Stimulated activated naive B cell treated with anti-CD40 and anti-IgM and Interleukin-4, amounts not matched to agents 10 μg/mL and 1 μg/mL and 100 μg/mL, for 72 hours (primary cell): ENCODE measurements at regions not wholly inside any gene's neighbourhood (a gene's known extent, or its start where the extent isn't known, plus 50 kb on each side); places are given as distances from the start of the nearest gene placed in this dataset.
A peak's percentile ranks its signal among the peaks of the same experiment; 100 is the strongest.

Experiments
- ATAC-seq, 2 donors: fragments of 150-1000 bp; cut with Tn5 transposase; replicated peaks; 2 replicates each; pipeline ENCODE4 v1.10.0; 2021; ENCODE audit warnings: moderate library complexity in 1 of 2
- DNase-seq: peaks from one replicate; pipeline ENCODE4 v3.0.0; 2021
- H3K27ac Mint-ChIP-seq: one replicate; pipeline ENCODE4 v1.8.0; 2022; ENCODE audit warnings: mild to moderate bottlenecking, mixed read lengths
- H3K27me3 Mint-ChIP-seq, 2 donors: one replicate each; pipeline ENCODE4 v1.8.0; 2022; ENCODE audit warnings: mixed read lengths in 2 of 2
- H3K36me3 Mint-ChIP-seq, 2 donors: one replicate each; pipeline ENCODE4 v1.8.0; 2022; ENCODE audit warnings: mixed read lengths in 2 of 2, mild to moderate bottlenecking in 1 of 2
- H3K4me1 Mint-ChIP-seq, 2 donors: one replicate each; pipeline ENCODE4 v1.8.0; 2022; ENCODE audit warnings: mixed read lengths in 2 of 2, mild to moderate bottlenecking in 1 of 2
- H3K4me3 Mint-ChIP-seq, 2 donors: one replicate each; pipeline ENCODE4 v1.8.0; 2022; ENCODE audit warnings: mild to moderate bottlenecking in 2 of 2, mixed read lengths in 2 of 2, moderate library complexity in 1 of 2
- H3K9me3 Mint-ChIP-seq, 2 donors: one replicate each; pipeline ENCODE4 v1.8.0; 2022; ENCODE audit warnings: mixed read lengths in 2 of 2, mild to moderate bottlenecking in 1 of 2

DNA sequence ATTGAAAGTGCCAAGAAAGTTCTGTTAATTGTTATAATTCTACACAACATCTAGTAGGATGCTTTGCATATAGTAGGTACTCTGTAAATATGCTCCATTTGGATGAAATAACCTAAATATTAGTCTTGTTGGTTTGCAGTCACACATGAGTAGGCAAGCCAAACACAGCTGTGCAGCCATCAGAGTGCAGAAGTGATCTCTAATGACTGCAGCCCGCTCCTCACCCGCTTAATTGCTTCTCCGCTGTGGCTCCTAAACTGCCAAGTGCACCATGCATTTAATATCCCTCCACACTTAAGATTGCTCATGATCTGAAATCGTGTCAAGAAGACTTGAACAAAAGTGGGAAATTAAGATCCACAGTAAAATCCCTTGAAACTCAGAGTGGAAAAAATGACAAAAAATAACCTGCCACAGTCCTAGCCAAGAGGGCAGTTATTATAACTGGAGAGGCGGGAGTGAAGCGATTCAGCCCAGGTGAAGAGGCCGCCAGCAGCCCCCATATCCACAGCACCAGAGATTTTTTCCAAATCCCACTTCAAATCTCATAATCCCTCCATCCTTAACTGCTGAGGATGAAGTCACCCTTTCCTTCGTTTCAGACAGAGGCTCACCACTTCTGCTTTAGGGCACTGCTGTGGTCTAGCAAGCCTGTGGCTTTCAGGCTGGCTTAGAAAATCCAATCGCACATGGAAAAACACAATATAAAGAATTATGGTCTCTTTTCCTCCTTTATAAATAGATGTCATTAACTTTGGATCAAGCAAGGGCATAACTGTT is 69.5 kb downstream of the TMEM30B start:
- DNase-seq = no peak
- Mint-ChIP-seq H3K4me3 (no peak overlapping the region), H3K9me3 (no peaks in the 10 kb centered on the region), H3K27ac (no peak overlapping the region), H3K36me3 (no peaks in the 10 kb centered on the region), H3K4me1 (no peaks in the 10 kb centered on the region), H3K27me3 (peaks cover 0 to 11% of the 10 kb centered on the region in 2 donors)
- ATAC-seq = no peak

DNA sequence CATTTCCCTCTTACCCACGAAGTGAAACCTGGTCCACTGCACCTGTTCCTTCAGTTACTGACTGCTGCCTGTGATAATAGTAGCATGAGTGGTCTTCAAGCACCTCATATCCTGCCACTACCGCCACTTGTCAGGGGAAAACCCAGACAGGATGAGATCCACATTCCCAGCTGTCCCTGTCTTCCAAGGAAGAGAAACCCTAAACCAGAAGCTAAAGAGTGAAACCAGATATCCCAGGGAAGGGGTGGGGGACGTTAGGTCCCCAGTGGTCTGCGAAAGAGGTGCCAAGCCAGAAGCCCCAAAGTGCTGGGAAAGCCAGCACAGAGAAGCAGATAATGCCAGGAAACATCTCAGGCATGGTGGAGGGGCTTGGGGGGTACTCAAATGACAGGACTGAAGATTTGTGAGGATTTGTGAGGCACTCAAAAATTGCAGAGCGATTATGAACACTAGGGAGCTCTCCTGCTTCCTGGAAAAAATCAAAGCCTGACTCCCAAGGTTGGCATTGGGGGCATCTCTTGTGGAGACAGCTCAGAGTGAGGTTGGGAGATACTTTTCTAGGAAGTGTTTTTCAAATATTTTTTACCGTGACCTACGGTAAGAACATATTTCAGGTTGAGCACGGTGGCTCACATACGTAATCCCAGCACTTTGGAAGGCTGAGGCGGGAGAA is 77.9 kb downstream of the TMEM30B start:
- no peak overlapping the region for H3K27ac Mint-ChIP-seq
- H3K36me3 Mint-ChIP-seq = no peaks in the 10 kb centered on the region
- no peak for DNase-seq
- no peak for ATAC-seq
- H3K27me3 Mint-ChIP-seq = peaks cover 20 to 30% of the 10 kb centered on the region in 2 donors
- H3K9me3 Mint-ChIP-seq = no peaks in the 10 kb centered on the region
- no peak overlapping the region for H3K4me3 Mint-ChIP-seq
- H3K4me1 Mint-ChIP-seq = peaks cover 0 to 3% of the 10 kb centered on the region in 2 donors

DNA sequence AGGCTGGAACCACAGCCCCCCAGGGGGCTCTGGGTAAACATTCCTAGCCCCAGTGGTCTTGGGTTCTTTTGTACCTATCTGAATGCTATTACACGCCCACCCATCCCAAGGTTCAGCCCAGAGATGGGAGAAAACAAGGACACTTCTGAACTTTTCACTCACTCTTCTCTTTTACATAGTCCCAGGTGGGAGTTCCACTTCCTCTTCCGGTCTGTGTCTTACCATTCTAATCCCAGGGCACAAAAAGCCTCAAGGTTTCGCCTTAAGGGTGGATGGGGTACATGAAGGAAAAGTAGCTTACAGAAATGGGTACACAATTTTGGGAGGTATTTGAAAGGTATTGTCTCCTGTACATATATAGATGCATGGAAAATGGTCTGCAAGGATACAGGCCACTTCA is 79.0 kb downstream of the TMEM30B start:
- H3K27me3 Mint-ChIP-seq = peaks cover 25 to 38% of the 10 kb centered on the region in 2 donors
- no peaks in the 10 kb centered on the region for H3K36me3 Mint-ChIP-seq
- DNase-seq = no peak
- no peak for ATAC-seq
- no peaks in the 10 kb centered on the region for H3K9me3 Mint-ChIP-seq
- H3K4me3 Mint-ChIP-seq = no peak overlapping the region
- no peak overlapping the region for H3K27ac Mint-ChIP-seq
- H3K4me1 Mint-ChIP-seq = peaks cover 0 to 3% of the 10 kb centered on the region in 2 donors

DNA sequence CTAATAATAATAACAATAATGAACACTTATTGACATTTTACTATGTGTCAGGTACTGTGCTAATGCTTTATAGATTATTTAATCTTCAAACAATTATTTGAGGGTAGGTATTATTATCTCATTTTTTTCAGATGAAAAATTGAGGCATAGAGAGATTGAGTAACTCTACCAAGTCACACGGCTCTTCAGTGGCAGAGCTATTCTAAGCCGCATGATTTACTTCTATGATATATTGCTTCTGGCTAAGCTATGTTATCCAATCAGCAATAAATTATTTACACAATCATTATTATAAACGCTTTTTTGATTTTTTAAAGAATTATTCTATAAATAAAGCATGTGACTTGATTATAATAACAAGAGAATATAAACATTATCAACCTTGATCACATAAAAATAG is 80.0 kb downstream of the TMEM30B start:
- ATAC-seq (no peak), DNase-seq (no peak)
- H3K4me1 Mint-ChIP-seq = peaks cover 0 to 3% of the 10 kb centered on the region in 2 donors
- no peaks in the 10 kb centered on the region for H3K36me3 Mint-ChIP-seq
- no peak overlapping the region for H3K27ac Mint-ChIP-seq
- no peaks in the 10 kb centered on the region for H3K9me3 Mint-ChIP-seq
- peaks cover 32 to 39% of the 10 kb centered on the region in 2 donors for H3K27me3 Mint-ChIP-seq
- no peak overlapping the region for H3K4me3 Mint-ChIP-seq

DNA sequence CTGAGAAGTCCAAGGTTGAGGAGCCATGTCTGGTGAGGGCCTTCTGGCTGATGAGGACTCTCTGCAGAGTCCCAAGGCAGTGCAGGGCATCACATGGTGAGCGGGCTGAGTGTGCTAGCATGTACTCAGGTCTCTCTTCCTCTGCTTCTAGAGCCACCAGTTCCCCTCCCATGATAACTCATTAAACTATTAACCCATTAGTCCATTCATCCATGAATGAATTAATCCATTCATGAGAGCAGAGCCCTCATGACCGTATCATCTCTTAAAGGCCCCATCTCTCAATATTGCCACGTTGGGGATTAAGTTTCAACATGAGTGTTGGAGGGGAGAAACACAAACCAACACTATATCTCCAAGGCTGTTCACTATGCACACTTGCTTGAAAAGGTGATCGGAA is 83.7 kb downstream of the TMEM30B start:
- H3K4me1 Mint-ChIP-seq = peaks cover 0 to 3% of the 10 kb centered on the region in 2 donors
- H3K4me3 Mint-ChIP-seq = no peak overlapping the region
- peaks cover 4 to 6% of the 10 kb centered on the region in 2 donors for H3K9me3 Mint-ChIP-seq
- no peaks in the 10 kb centered on the region for H3K36me3 Mint-ChIP-seq
- peaks cover 37 to 43% of the 10 kb centered on the region in 2 donors for H3K27me3 Mint-ChIP-seq
- ATAC-seq = no peak
- no peak for DNase-seq
- H3K27ac Mint-ChIP-seq = no peak overlapping the region

DNA sequence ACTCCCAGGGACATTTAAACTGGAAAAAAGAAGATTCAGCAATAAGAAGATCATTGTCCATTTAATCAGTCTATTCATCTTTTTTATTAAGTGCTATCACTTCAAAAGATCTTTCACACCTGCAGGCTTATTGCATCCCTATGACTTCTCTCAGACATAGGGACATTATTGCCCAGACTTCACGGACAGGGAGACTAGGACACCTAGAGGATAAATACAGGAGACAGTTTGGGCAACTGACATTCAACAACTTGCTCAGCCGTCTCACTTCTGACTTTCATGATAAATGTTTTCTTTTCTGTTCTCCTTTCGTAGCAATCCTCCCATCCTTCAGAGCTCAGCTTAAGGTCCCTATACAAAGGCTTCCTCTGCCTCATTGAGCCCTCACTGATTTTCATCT is 84.3 kb downstream of the TMEM30B start:
- Mint-ChIP-seq H3K36me3 (no peaks in the 10 kb centered on the region), H3K9me3 (peaks cover 4 to 6% of the 10 kb centered on the region in 2 donors), H3K27ac (no peak overlapping the region), H3K27me3 (peaks cover 38 to 45% of the 10 kb centered on the region in 2 donors), H3K4me1 (no peaks in the 10 kb centered on the region), H3K4me3 (no peak overlapping the region)
- ATAC-seq (no peak), DNase-seq (no peak)

DNA sequence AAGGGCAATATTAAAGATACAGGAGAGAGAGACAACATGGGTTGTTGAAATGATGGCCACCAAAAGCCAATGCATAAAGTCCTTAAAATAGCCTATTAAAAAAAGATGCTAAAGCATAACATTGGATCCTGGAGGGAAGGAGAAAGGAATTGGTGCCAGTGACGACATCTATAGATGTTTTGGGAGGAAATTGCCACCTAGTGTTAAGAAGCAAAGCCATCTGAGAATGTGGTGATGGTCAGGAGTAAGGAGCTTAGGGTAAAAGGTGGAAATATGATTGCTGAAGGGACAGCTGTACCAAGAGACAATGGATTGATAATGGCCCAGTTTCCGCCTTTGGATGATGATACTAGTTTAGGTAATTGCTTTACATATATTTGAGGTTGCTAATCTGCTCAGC is 85.1 kb downstream of the TMEM30B start:
- ATAC-seq (no peak), DNase-seq (no peak)
- no peaks in the 10 kb centered on the region for H3K4me1 Mint-ChIP-seq
- no peak overlapping the region for H3K4me3 Mint-ChIP-seq
- H3K27me3 Mint-ChIP-seq = peaks cover 46 to 47% of the 10 kb centered on the region in 2 donors
- peaks cover 4 to 6% of the 10 kb centered on the region in 2 donors for H3K9me3 Mint-ChIP-seq
- H3K36me3 Mint-ChIP-seq = no peaks in the 10 kb centered on the region
- H3K27ac Mint-ChIP-seq = no peak overlapping the region

DNA sequence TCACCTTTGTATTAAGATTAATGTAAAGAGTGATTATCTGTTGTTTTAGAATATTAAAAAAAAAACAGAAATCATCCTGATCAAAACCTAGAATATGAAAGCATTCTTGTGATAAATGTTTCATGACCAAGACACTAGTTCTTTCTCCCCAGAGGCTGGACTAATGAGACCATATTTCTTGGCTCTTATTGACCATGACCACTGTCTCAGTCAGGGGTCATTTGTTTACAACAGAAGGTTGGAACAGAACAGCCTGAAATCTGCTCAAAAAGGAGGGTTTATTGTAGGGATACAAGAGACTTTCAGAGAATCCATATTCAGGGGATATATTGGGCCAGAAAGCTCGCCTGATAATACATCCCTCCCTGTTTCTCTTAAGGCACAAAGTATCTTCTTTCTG is 87.7 kb downstream of the TMEM30B start:
- H3K27me3 Mint-ChIP-seq = peaks cover 52 to 62% of the 10 kb centered on the region in 2 donors
- ATAC-seq (no peak), DNase-seq (no peak)
- no peak overlapping the region for H3K4me3 Mint-ChIP-seq
- no peaks in the 10 kb centered on the region for H3K36me3 Mint-ChIP-seq
- no peak overlapping the region for H3K27ac Mint-ChIP-seq
- peaks cover 6 to 9% of the 10 kb centered on the region in 2 donors for H3K4me1 Mint-ChIP-seq
- H3K9me3 Mint-ChIP-seq = peaks cover 4 to 6% of the 10 kb centered on the region in 2 donors

DNA sequence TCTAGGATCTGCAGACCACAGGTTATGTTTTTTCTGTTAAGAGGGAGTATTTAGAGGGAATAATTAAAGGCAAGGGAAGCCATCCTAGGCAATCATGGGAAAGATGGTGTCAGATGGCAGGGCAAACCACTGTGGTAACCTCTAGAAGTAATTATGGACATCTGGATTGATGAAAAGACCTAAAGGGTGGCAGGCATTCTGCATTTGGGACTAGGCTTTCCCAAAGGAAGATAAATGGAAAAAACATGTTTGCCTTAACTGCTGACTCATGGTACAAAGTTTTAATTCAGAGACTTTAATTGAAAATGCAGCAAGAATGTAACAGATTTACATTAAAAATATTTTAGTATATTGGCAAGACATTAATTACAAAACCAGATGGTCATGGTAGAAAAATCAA is 88.1 kb downstream of the TMEM30B start:
- Mint-ChIP-seq H3K27me3 (peaks cover 47 to 60% of the 10 kb centered on the region in 2 donors), H3K4me3 (no peak overlapping the region), H3K4me1 (peaks cover 6 to 9% of the 10 kb centered on the region in 2 donors), H3K36me3 (no peaks in the 10 kb centered on the region), H3K9me3 (peaks cover 4 to 6% of the 10 kb centered on the region in 2 donors), H3K27ac (no peak overlapping the region)
- ATAC-seq = no peak
- no peak for DNase-seq

DNA sequence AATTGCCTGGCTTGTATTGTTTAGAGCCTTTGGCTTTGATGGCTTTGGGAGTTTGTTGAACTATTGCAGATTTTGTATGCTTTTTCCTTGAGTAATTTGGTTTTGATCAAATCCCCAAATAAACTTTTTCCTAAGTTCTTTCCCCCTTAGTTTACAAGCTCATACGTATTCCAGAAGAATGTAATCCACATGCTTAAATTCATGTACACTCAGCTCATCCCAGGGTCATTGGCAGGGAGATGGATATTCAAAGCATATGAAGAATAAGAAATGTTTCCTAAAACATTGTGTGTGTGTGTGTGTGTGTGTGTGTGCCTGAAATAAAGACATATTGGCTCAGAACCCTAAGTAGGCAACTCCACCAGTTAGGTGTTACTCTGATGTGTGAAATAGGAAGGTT is 89.4 kb downstream of the TMEM30B start:
- no peak overlapping the region for H3K4me3 Mint-ChIP-seq
- peaks cover 6 to 9% of the 10 kb centered on the region in 2 donors for H3K4me1 Mint-ChIP-seq
- DNase-seq (no peak), ATAC-seq (no peak)
- peaks cover 41 to 56% of the 10 kb centered on the region in 2 donors for H3K27me3 Mint-ChIP-seq
- H3K27ac Mint-ChIP-seq = no peak overlapping the region
- H3K36me3 Mint-ChIP-seq = no peaks in the 10 kb centered on the region
- peaks cover 4 to 6% of the 10 kb centered on the region in 2 donors for H3K9me3 Mint-ChIP-seq

DNA sequence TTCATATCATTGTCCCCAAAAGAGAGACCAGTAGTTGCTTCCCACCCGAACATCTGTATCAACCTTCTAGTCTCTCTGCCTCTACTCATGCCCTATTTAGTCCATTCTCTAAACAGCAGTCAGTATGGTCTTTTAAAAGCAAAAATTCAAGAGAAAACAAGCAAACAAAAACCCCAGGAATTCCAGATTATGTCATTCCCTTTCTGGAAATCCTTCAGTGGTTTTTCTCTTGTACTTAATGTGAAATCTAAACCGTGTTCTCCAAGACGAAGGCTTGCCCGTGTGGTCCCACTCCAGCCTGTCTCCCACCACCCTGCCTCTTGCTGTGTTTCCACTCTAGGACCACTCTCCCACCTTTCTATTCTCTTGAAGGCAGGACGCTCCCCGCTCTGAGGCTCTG is 90.8 kb downstream of the TMEM30B start:
- H3K9me3 Mint-ChIP-seq = no peaks in the 10 kb centered on the region
- H3K36me3 Mint-ChIP-seq = no peaks in the 10 kb centered on the region
- no peak for ATAC-seq
- no peak overlapping the region for H3K4me3 Mint-ChIP-seq
- no peak overlapping the region for H3K27ac Mint-ChIP-seq
- DNase-seq = no peak
- H3K4me1 Mint-ChIP-seq = peaks cover 6 to 9% of the 10 kb centered on the region in 2 donors
- H3K27me3 Mint-ChIP-seq = peaks cover 39 to 59% of the 10 kb centered on the region in 2 donors

DNA sequence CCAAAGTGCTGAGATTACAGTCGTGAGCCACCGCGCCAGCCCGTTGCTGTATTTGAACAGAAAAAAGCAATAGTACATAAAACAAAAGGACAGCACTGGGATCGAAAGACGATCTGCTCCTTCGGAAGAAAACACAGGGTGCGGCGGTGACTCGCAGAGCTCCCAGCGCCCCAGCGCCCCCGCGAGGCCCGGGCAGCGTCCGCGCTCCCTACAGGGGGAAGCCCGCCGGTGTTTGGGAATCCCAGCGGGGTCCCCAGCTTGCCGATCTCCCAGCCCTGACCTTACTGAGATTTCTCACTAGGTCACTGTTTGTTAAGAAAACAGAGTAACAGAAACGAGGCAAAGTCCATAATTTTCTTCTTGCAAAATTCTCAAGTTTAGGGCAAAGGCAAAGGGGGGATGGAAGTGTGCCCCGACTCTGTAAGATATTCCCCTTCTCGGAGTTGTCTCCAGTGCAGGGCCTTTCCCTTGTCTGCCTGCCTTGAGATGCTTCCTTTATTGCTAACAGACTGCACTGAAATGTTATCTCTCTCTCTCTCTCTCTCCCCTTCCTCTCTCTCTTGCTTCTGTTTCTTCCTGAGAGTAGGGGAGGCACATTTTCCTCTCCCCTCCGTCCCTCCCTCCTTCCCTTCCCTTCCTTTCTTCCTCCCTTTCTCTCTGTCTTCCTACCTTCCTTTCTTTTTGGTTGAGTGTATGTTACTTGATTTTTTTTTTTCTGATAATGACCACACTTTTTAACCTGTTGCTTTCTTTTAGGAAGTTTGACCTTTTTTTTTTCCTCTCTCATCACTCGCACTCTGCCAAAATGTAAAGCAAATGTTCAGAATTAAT is 91.9 kb downstream of the TMEM30B start:
- peaks cover 6 to 9% of the 10 kb centered on the region in 2 donors for H3K4me1 Mint-ChIP-seq
- DNase-seq = peak; percentile 12
- H3K27ac Mint-ChIP-seq = no peak overlapping the region
- peak; percentile 65 to 89 for ATAC-seq
- H3K4me3 Mint-ChIP-seq = peak overlapping the region; percentile 51 to 52
- H3K27me3 Mint-ChIP-seq = peaks cover 41 to 65% of the 10 kb centered on the region in 2 donors
- H3K9me3 Mint-ChIP-seq = no peaks in the 10 kb centered on the region
- no peaks in the 10 kb centered on the region for H3K36me3 Mint-ChIP-seq

DNA sequence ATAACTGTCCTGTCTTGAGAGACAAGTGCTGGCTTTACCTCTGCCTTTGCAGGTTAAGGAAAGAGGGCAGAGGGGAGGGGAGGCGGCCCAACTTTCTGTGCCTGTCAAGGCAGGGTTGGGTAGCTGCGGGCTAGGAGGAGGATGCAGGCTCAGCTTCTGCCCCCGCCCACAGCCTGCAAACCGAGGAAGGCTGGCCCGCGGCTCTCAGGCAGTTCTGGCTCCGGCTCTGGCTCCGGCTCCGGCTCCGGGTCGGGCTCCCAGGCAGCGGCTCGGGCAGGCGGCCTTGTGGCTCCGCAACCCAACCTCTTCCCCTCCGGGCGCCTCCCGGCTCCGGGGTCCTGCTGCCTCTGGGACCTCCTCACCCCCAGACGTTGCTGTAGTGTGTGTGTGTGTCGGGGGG is 92.9 kb downstream of the TMEM30B start:
- Mint-ChIP-seq H3K27me3 (peaks cover 47 to 69% of the 10 kb centered on the region in 2 donors), H3K36me3 (no peaks in the 10 kb centered on the region), H3K4me1 (peaks cover 6 to 9% of the 10 kb centered on the region in 2 donors), H3K4me3 (no peak overlapping the region), H3K27ac (no peak overlapping the region), H3K9me3 (no peaks in the 10 kb centered on the region)
- ATAC-seq = no peak
- no peak for DNase-seq

DNA sequence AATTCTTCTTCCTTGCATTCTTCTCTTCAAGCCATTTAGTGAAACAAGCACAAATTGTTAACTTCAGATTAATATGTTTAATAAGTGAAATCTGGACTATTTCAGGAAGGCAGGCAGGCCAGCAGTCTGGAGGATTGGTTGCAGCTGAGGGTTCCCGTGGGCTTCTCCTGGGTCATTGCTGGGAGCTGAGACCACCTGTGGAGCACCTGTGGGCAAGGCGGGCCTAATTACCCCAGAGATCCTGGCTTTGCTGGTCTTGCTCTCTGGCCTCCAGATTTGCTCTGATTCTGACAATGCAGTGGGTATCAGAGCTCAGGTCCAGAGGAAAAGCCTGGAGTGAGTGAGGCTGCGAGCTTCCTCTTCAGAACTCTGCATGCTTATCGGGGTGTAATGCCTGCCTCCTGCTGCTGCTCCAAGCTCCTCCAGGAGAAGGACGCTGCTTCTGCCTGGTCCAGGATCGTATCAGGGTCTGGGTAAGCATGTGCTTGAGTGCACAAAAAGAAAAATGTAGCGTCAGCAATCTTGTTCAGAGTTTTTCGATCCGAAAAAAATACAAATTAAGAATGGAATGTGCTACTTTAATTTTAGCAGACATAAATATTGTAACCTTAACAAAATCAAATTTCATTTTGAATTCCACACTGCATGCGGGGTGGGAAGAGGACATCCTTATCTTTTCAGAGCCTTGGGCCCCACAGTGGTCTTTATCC is 93.8 kb downstream of the TMEM30B start:
- DNase-seq = no peak

More for the DNA sequence above, 93.8 kb downstream of the TMEM30B start:
- Mint-ChIP-seq H3K9me3 (no peaks in the 10 kb centered on the region), H3K36me3 (no peaks in the 10 kb centered on the region), H3K27me3 (peaks cover 48 to 64% of the 10 kb centered on the region in 2 donors), H3K27ac (no peak overlapping the region), H3K4me3 (no peak overlapping the region), H3K4me1 (peaks cover 6 to 9% of the 10 kb centered on the region in 2 donors)
- no peak for ATAC-seq
